Calu3 (cell line): ENCODE measurements at regions not wholly inside any gene's neighbourhood (a gene's known extent, or its start where the extent isn't known, plus 50 kb on each side); places are given as distances from the start of the nearest gene placed in this dataset.

Experiments used
- BruUV-seq: library from RNA; stranded (reverse); fragments of 400-500 nt; replicated peaks from 2 replicates; lab custom pipeline; 2021; lab: Mats Ljungman, UMichigan
- CTCF ChIA-PET: fragments of 300-600 bp; sonication (Branson Sonifier 250); formaldehyde crosslinking; loops from one replicate; lab custom pipeline; 2022; ENCODE audit warnings: antibody characterized with exemption; lab: Charles Lee
- DNase-seq: peaks from one replicate; pipeline ENCODE4 v3.0.0; 2022
- H3K27ac Mint-ChIP-seq: one replicate; pipeline ENCODE4 v1.8.0; 2022; ENCODE audit warnings: mixed read lengths; ENCODE audit not compliant: unreplicated experiment
- H3K27me3 Mint-ChIP-seq: one replicate; pipeline ENCODE4 v1.8.0; 2022; ENCODE audit warnings: mixed read lengths; ENCODE audit not compliant: unreplicated experiment
- H3K36me3 Mint-ChIP-seq: one replicate; pipeline ENCODE4 v1.8.0; 2022; ENCODE audit warnings: mild to moderate bottlenecking, moderate library complexity, mixed read lengths; ENCODE audit not compliant: insufficient read depth, unreplicated experiment
- H3K4me1 Mint-ChIP-seq: one replicate; pipeline ENCODE4 v1.8.0; 2022; ENCODE audit warnings: mild to moderate bottlenecking, low read depth, mixed read lengths; ENCODE audit not compliant: unreplicated experiment
- H3K4me3 Mint-ChIP-seq: one replicate; pipeline ENCODE4 v1.8.0; 2022; ENCODE audit warnings: mild to moderate bottlenecking, low read depth, moderate library complexity, mixed read lengths; ENCODE audit not compliant: unreplicated experiment
- H3K9me3 Mint-ChIP-seq: one replicate; pipeline ENCODE4 v1.8.0; 2022; ENCODE audit warnings: low read depth, mixed read lengths; ENCODE audit not compliant: unreplicated experiment
- CTCF ChIP-seq: fragments of 200-600 bp; IDR thresholded peaks from one replicate; pipeline ENCODE4 v1.8.0; 2022; ENCODE audit warnings: antibody characterized with exemption; ENCODE audit not compliant: unreplicated experiment
- intact Hi-C: fragments of 100-400 bp; cut with micrococcal nuclease; formaldehyde crosslinking; loops from one replicate; pipeline ENCODE4 v1.10.0; 2022; ENCODE audit not compliant: unreplicated experiment

- Mint-ChIP-seq H3K27ac (no peak overlapping the region), H3K36me3 (no peaks in the 10 kb centered on the region), H3K9me3 (no peaks in the 10 kb centered on the region), H3K27me3 (no peaks in the 10 kb centered on the region), H3K4me3 (no peak overlapping the region), H3K4me1 (peaks cover 23% of the 10 kb centered on the region)
- DNase-seq, result no peak
- no TSS peak for BruUV-seq
- no peak for TF ChIP-seq CTCF
- CTCF ChIA-PET, result interaction anchor here (1.6 kb wide), 1 partner anchor 57 kb away, joined by 4 read pairs; no protein-coding TSS in a partner anchor
- intact Hi-C loops, result loop anchor here (5.0 kb wide), 1 partner anchor 143 kb away; no protein-coding TSS in a partner anchor
Measured at GRCh38 chr11:129260750-129261149, 68.6 kb upstream of the ARHGAP32 start.

GRCh38 chr11:129259931-129260348 is 67.8 kb upstream of the ARHGAP32 start:
- Mint-ChIP-seq H3K4me3 (no peak overlapping the region), H3K27me3 (no peaks in the 10 kb centered on the region), H3K4me1 (peaks cover 23% of the 10 kb centered on the region), H3K27ac (no peak overlapping the region), H3K9me3 (no peaks in the 10 kb centered on the region), H3K36me3 (no peaks in the 10 kb centered on the region)
- CTCF ChIA-PET, result interaction anchor here (1.6 kb wide), 1 partner anchor 58 kb away, joined by 4 read pairs; no protein-coding TSS in a partner anchor
- no TSS peak for BruUV-seq
- DNase-seq, result no peak
- intact Hi-C loops, result loop anchor here (5.0 kb wide), 1 partner anchor 143 kb away; no protein-coding TSS in a partner anchor
- no peak for TF ChIP-seq CTCF

GRCh38 chr11:129258205-129258604 is 66.1 kb upstream of the ARHGAP32 start:
- no TSS peak for BruUV-seq
- TF ChIP-seq CTCF, result no peak

GRCh38 chr11:129257512-129257911 is 65.4 kb upstream of the ARHGAP32 start:
- Mint-ChIP-seq H3K4me1 (peaks cover 23% of the 10 kb centered on the region), H3K36me3 (no peaks in the 10 kb centered on the region), H3K4me3 (no peak overlapping the region), H3K9me3 (no peaks in the 10 kb centered on the region), H3K27me3 (no peaks in the 10 kb centered on the region), H3K27ac (no peak overlapping the region)
- BruUV-seq, result no TSS peak
- CTCF ChIA-PET, result no interaction called here
- no peak for TF ChIP-seq CTCF
- intact Hi-C loops, result no loop called here
- DNase-seq, result no peak

More at GRCh38 chr11:129258205-129258604, 66.1 kb upstream of the ARHGAP32 start:
- no peaks in the 10 kb centered on the region for H3K36me3 Mint-ChIP-seq
- no peaks in the 10 kb centered on the region for H3K27me3 Mint-ChIP-seq
- peaks cover 23% of the 10 kb centered on the region for H3K4me1 Mint-ChIP-seq
- H3K27ac Mint-ChIP-seq, result no peak overlapping the region
- intact Hi-C loops, result no loop called here
- no peak overlapping the region for H3K4me3 Mint-ChIP-seq
- no peaks in the 10 kb centered on the region for H3K9me3 Mint-ChIP-seq
- CTCF ChIA-PET, result interaction anchor here (1.2 kb wide), 1 partner anchor 59 kb away, joined by 3 read pairs; no protein-coding TSS in a partner anchor
- DNase-seq, result no peak
